Testis (tissue), 2 donors: ENCODE measurements at regions not wholly inside any gene's neighbourhood (a gene's known extent, or its start where the extent isn't known, plus 50 kb on each side); places are given as distances from the start of the nearest gene placed in this dataset.

ENCODE experiments used
- CTCF ChIP-seq, 3 experiments: fragments of 450-650 bp in 2 of 3; fragments of 200-600 bp in 1 of 3; sonication (generic) in 1 of 3; IDR thresholded peaks; one replicate each; pipeline ENCODE4 v1.5.1; 2016 to 2019; ENCODE audit warnings: antibody characterized with exemption in 3 of 3, mild to moderate bottlenecking in 2 of 3, moderate library complexity in 1 of 3
- POLR2A ChIP-seq: fragments of 450-650 bp; IDR thresholded peaks from one replicate; pipeline ENCODE4 v1.6.1; 2017; ENCODE audit warnings: antibody characterized with exemption, mild to moderate bottlenecking, moderate library complexity

- no peak for TF ChIP-seq CTCF (IDR thresholded peaks at IDR 0.05)
- TF ChIP-seq POLR2A: no peak
Observed at GRCh38 chr5:98514215-98514614, 259.2 kb upstream of the RGMB start.
